OCI-M1 (cell line): ENCODE measurements at regions not wholly inside any gene's neighbourhood (a gene's known extent, or its start where the extent isn't known, plus 50 kb on each side); places are given as distances from the start of the nearest gene placed in this dataset.
"Not testable (repeated sequence)": the region's sequence is repeated elsewhere in the genome, so short reads cannot be mapped to it uniquely, and the experiment has no call there.

Source experiments
- DNase-seq: peaks from one replicate; lab custom pipeline; 2025; lab: John Stamatoyannopoulos, UW

DNA sequence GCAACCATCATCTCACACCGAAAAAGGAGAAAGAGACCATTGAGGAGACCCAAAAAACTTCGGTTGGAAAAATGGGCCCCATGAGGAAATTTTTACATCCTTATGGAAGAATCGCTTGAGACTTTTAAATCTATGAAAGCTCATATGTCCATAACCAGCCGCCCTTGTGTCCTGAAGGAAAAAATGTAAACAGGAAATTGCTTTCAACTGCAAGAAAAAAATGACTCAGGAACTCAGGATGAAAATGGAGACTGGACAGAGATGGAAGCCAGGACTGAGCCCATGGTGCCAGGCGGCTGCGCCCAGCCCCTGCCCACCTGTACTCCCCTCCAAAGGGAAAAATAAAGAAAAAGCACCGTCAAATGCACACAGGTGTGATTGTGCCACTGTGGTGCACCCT, 81.5 kb upstream of the SLC66A3 start:
- no peak for DNase-seq

GRCh38 chr2:11074246-11074820, 80.9 kb upstream of the SLC66A3 start:
- no peak for DNase-seq

GRCh38 chr2:11075221-11075620, 80.0 kb upstream of the SLC66A3 start:
- no peak for DNase-seq

DNA sequence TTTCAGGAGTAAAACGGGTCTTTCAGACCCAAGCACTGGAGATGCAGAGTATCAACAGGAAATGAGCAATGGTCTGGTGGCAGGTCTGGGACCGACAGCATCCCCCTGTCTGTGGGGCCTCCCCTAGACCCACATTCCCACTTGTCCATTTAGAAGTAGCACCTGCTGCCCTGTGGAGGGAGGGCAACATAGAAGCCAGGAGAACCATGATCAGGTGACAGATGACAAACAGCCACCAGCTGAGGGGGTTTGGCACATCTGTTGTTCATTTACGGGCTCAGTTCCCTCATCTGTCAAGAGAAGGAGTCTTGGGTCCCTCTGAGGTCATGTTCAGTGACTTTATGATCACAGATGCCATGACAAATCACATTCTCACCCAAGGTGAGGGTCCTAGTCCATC, 77.9 kb upstream of the SLC66A3 start:
- no peak for DNase-seq

- DNase-seq = no peak
Measured at GRCh38 chr2:11079136-11079824, 76.0 kb upstream of the SLC66A3 start.

DNA sequence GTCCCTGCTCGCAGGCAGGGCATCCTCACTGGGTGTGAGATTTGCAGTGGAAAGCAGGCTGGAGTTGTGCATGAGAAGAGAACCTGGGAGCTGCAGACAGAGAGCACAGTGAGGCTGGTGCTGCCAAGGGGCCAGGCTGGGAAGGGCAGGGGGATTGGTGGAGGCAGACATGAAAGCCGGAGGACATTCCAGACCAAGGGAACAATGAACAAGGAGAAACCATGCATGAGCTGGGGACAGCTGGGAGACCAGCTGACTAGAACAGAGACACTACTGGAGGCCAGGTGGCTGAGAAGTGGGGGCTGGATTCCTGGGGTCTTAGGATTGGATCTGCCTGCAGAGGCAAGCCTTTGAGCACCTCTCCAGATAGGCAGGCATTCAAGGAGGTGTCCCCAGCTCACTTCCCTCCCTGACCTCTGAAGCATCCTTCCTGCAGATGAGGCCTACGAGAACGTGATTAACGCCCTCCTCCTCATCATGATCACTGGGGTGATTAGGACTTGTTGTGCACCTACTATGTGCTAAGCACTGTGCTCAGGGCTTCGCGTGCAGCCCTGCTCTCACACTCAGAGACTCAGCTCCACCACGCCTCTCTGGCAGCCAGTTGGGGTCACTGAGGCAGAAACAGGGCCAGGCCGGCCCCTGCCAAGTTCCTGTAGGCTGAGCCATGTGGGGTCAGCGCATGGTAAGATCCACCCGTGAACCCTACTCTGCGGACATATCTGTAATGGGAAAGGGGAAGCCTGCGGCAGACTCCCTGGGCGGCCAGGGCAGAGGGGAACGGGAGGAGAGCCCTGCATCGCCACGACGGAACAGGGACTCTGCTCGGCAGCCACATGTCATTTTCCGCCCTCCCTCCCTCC, 74.8 kb upstream of the SLC66A3 start:
- no peak for DNase-seq

GRCh38 chr2:11082880-11083279, 72.4 kb upstream of the SLC66A3 start:
- DNase-seq = no peak

DNA sequence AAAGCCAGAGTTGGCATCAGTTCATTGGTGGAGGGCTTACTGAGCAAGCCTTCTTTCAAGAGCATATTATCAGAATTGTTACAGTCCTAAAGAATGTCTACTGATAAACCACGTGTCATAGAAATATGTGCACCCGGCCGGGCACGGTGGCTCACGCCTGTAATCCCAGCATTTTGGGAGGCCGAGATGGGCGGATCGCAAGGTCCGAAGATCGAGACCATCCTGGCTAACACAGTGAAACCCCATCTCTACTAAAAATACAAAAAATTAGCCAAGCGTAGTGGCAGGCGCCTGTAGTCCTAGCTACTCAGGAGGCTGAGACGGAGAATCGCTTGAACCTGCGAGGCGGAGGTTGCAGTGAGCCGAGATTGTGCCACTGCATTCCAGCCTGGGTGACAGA, 66.4 kb upstream of the SLC66A3 start:
- not testable (repeated sequence) for DNase-seq

DNA sequence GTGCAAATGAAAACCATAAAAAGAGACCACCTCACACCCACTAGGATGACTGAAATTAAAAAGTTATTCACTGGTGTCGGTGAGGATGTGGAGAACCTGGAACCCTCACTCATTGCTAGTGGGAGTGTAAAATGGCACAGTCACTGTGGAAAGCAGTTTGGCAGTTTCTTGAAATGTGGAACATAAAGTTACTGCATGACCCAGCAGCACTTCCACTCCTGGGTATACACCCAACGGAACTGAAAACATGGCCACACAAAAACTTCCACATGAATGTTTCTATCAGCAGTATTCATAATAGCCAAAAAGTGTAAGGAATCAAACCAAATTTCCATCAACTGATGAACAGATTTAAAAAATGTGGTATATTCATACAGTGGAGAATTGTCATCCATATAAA, 65.1 kb upstream of the SLC66A3 start:
- DNase-seq = no peak

DNA sequence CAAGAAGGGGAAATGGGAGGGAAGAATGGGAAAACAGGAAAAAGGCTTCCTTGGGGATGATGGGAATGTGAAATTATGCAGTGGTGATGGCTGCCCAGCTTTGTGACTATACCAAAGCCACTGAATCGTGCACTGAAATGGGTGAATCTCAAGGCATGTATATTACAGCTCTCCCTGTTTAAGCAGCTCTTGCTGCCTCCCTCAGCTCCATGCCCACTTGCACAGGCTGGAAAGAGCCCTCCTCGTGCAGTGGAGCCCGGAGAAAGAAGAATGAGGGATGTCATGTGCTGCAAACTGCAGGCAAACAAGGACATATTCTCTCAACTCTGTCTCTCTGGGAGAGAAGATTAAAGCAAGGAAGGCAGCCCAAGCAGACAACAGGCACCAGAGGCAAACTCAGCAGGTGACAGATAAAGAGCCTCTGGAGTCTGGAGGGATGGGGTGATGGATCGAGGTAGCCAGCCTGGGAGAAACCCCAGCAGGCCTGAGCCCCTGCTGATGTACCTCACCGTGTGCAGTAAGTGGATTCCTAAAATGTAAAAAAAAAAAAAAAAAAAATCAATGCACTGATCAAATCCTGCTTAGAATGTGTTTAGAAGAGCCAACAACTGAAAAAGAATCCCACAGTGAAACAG, 62.4 kb upstream of the SLC66A3 start:
- no peak for DNase-seq

GRCh38 chr2:11093467-11093866, 61.8 kb upstream of the SLC66A3 start:
- no peak for DNase-seq

- no peak for DNase-seq
Measured at GRCh38 chr2:11094021-11094810, 61.1 kb upstream of the SLC66A3 start.

DNA sequence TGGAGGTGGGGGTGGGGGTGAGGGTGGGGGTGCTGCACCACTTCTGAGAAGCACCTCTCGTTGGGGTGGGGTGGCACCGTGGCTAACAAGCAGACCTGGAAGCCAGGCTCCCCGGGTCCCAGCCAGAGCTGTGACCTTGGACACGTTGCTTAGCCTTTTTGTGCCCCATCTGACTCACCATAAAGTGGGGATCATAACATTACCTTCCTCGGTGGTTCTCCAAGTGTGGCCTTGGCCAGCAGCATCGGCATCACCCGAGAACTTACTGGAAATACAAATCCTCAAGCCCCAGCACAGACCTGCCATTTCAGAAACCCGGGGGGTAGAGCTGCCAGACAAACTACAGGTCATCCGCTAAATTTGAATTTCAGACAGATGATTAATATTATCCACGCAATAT, 58.7 kb upstream of the SLC66A3 start:
- DNase-seq = no peak

DNA sequence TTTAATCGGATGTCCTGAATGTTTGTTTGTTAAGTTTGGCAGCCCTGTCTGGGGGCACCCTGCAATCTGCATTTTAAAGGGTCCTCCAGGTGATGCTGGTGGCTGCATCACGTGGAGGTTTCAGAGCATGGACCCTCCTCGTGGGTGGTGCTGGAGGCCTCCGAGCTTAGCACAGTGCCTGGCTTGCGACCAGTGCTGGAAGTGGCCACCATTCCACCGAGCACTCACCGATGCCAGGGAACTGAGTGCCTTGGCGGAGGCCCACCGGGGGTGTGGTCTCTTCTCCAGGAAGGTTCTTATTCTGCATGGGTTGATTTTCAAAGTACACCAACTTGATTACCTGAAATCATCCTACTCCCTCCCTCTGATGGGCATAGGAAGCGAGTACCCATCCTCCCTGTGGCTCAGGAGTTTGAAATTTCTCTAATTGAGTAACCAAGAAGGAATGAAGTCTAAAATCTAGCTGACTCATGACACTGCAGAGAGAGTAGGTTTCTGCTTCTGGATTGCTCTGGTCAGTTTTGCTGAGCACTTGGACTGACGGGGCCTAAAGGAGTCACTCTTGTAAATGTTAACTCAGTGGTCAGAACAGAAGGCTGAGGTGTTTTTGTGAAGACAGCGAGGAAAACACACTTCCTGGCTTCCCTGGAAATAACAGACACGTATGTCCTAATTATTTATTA, 58.1 kb upstream of the SLC66A3 start:
- DNase-seq = no peak

DNA sequence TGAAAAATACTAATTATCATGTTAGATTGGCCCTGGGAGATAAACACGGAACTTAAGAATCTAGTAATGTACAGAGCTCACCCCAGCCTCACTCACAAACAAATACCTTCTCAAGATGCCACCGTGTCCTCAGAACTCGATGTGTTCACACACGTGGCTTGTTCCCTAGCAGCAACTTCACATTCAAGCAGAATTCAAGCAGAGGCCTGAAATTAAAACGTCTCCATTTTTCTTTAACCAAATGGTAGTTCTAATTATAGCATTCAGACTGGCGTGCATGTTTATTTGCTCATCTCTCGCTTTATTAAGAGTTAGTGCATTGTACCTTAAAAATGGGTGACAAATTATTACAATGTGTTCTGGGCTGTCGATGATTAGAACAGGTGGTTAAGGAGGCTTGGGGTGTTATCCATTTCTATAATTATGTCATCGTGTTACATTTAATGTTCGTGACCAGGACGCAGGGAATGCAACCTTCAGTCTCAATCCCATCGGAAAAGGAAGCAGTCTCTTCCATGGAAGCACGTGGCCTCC, 57.3 kb upstream of the SLC66A3 start:
- DNase-seq = no peak

DNA sequence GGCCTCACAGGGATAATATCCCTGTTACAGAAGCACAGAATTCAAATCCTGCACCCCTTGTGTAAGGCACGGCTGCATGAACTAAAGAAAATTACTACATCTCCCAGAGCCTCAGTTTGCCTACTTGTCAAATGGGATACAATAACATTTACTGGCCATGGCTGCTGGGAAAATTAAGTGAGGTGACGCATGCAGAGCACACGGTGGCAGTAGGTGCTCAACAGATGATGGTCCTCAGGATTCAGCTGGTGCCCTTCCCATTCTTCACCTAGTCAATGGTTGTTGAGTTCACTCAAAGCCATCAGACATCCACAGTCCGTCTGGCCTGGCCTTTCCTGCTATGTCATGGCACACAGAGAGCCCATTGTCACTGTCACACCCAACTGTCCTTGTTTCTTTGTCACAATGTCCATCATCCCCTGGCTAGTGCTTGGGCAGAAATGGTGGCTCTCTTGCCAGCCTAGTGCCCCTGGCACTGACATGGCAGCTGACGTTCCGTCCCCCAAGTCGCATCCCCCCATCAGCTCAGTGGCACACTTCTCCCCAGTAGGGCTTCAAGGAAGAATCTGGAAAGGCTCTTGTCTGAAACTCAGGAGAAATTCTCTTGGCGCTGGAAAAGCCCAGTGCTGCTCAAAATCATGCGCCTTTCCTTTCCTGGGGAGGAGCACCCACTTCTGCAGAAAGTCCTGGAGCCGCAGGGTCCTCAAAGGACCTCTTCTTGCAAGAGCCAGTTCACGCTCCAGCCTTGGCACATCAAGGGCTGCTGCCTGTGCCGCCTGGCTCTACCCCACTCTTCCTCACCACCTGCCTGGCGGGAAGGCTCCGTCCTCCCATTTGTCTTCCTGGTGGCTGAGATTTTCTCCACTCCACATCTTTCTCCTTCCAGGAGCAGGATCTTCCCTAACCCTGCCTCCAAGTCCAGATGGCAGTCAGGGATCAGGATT, 55.9 kb upstream of the SLC66A3 start:
- DNase-seq = no peak

DNA sequence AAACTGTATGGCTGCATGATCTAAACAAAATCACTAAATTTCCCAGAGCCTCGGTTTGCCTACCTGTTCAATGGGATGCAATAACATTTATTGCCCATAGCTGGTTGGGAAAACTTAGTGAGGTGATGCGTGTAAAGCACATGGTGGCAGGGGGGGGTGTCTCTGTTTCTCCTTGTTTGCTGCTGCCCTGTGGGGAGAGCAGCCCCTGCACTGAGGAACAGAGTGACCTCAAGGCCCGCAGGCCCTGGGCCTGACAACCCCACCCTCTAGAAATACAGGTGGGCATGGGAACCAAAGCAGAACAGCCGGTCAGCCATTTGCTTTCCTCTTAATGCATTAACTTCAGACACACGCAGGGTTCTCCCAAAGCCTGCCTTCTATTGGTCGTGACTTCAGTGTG, 55.1 kb upstream of the SLC66A3 start:
- DNase-seq = no peak

DNA sequence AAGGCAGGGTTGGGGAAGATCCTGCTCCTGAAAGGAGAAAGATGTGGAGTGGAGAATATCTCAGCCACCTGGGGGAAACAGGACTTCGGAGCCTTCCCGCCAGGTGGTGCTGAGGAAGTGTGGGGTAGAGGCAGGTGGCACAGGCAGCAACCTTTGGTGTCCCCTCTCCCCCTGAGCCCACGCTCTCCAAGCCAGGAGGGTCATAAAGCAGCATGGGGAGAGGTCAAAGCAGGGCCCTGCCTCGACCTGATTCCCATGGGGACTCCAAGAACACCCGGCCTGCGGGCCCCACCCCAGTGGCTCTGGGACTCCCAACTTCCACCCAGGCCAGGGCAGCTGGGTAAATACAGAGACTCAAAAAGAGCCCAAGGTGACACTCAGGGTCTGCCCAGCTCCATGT, 54.3 kb upstream of the SLC66A3 start:
- no peak for DNase-seq

- no peak for DNase-seq
Measured at GRCh38 chr2:11101430-11101829, 53.8 kb upstream of the SLC66A3 start.

DNA sequence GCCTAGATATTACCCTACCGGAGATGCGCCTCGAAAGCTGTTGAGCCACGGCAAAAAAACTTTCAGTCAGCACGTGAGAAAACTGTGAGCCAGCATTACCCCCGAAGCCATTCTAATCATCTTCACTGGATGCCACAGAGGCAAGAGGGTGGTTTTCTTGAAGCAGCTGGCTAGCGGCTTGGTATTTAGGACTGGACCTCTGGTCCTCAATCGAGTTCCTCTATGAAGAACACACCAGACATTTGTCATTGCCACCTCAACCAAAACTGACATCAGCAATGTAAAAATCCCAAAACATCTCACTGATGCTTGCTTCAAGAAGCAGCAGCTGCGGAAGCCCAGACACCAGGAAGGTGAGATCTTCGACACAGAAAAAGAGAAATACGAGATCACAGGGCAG, 52.8 kb upstream of the SLC66A3 start:
- DNase-seq = no peak
